H4 (cell line): ENCODE measurements at regions not wholly inside any gene's neighbourhood (a gene's known extent, or its start where the extent isn't known, plus 50 kb on each side); places are given as distances from the start of the nearest gene placed in this dataset.
"Not testable (repeated sequence)": the region's sequence is repeated elsewhere in the genome, so short reads cannot be mapped to it uniquely, and the experiment has no call there.

Source experiments
- DNase-seq: peaks from one replicate; pipeline ENCODE4 v3.0.0-alpha.2; 2015; ENCODE audit warnings: low spot score

- no peak for DNase-seq
Observed at GRCh38 chr1:105591681-105592080, 1464.8 kb upstream of the PRMT6 start.

GRCh38 chr1:105608713-105609112 lies 1447.8 kb upstream of the PRMT6 start:
- peak; percentile 4 for DNase-seq

GRCh38 chr1:105626276-105626987 lies 1430.0 kb upstream of the PRMT6 start:
- no peak for DNase-seq

- not testable (repeated sequence) for DNase-seq
Observed at GRCh38 chr1:105631153-105631744, 1425.2 kb upstream of the PRMT6 start.

- no peak for DNase-seq
Observed at GRCh38 chr1:105632342-105633196, 1423.9 kb upstream of the PRMT6 start.

- no peak for DNase-seq
Observed at GRCh38 chr1:105636052-105636451, 1420.4 kb upstream of the PRMT6 start.

- DNase-seq, result no peak
Observed at GRCh38 chr1:105641407-105641806, 1415.1 kb upstream of the PRMT6 start.

- no peak for DNase-seq
Observed at GRCh38 chr1:105652109-105652508, 1404.4 kb upstream of the PRMT6 start.

- no peak for DNase-seq
Observed at GRCh38 chr1:105655032-105655431, 1401.4 kb upstream of the PRMT6 start.

- no peak for DNase-seq
Observed at GRCh38 chr1:105664495-105664894, 1392.0 kb upstream of the PRMT6 start.

GRCh38 chr1:105678334-105678733 lies 1378.1 kb upstream of the PRMT6 start:
- DNase-seq, result no peak

- DNase-seq, result no peak
Observed at GRCh38 chr1:105684714-105685113, 1371.8 kb upstream of the PRMT6 start.

- no peak for DNase-seq
Observed at GRCh38 chr1:105686026-105686425, 1370.4 kb upstream of the PRMT6 start.

GRCh38 chr1:105686874-105687690 lies 1369.4 kb upstream of the PRMT6 start:
- no peak for DNase-seq

- no peak for DNase-seq
Observed at GRCh38 chr1:105700723-105701122, 1355.8 kb upstream of the PRMT6 start.

- no peak for DNase-seq
Observed at GRCh38 chr1:105724286-105724685, 1332.2 kb upstream of the PRMT6 start.

GRCh38 chr1:105730701-105731100 lies 1325.8 kb upstream of the PRMT6 start:
- no peak for DNase-seq

GRCh38 chr1:105736349-105736748 lies 1320.1 kb upstream of the PRMT6 start:
- DNase-seq, result no peak

GRCh38 chr1:105779727-105780126 lies 1276.7 kb upstream of the PRMT6 start:
- no peak for DNase-seq

- DNase-seq, result no peak
Observed at GRCh38 chr1:105785021-105785420, 1271.5 kb upstream of the PRMT6 start.

- peak; percentile 30 for DNase-seq
Observed at GRCh38 chr1:105793536-105794146, 1262.8 kb upstream of the PRMT6 start.
